GM10248 (cell line): ENCODE measurements at regions not wholly inside any gene's neighbourhood (a gene's known extent, or its start where the extent isn't known, plus 50 kb on each side); places are given as distances from the start of the nearest gene placed in this dataset.
"Not testable (repeated sequence)": the region's sequence is repeated elsewhere in the genome, so short reads cannot be mapped to it uniquely, and the experiment has no call there.

Experiments used
- CTCF ChIA-PET: fragments of 300-600 bp; sonication (Branson Sonifier 250); formaldehyde crosslinking; extraction: SDS; loops from one replicate; lab custom pipeline; 2021; ENCODE audit warnings: antibody characterized with exemption; lab: Yijun Ruan, JAX
- POLR2A ChIA-PET: fragments of 350-650 bp; sonication (Branson Sonifier 250); formaldehyde crosslinking; extraction: SDS; loops from one replicate; lab custom pipeline; 2020; ENCODE audit warnings: antibody characterized with exemption; lab: Yijun Ruan, JAX
- DNase-seq: peaks from one replicate; pipeline ENCODE4 v3.0.0; 2012; ENCODE audit errors: extremely low spot score
- CTCF ChIP-seq: IDR thresholded peaks from 2 replicates; pipeline ENCODE4 v1.5.1; 2012; ENCODE audit warnings: mild to moderate bottlenecking, low read depth; ENCODE audit errors: extremely low read depth, missing control alignments, control extremely low read depth

DNA sequence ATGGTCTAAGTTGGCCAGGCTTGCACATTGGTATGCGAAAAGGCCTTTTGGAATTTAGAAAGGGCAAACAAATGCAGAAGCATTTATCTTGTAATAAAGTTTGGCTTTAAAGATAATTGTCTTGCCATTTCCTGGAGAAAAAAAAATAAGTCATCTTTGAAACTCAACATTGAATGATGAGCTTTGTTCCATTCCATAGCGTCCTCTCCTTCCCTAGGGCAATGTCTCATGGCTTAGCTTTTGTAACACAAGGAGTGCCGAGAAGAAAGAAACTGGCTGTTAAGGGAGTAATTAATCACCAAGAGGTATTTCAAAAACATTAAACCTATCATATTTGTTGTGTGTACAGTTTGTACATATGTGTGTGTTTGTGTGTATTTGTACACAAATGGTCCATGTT is 372.3 kb downstream of the NPIPA8 start:
- DNase-seq: no peak
- POLR2A ChIA-PET: no interaction called here
- CTCF ChIA-PET: no interaction called here
- TF ChIP-seq CTCF: no peak

DNA sequence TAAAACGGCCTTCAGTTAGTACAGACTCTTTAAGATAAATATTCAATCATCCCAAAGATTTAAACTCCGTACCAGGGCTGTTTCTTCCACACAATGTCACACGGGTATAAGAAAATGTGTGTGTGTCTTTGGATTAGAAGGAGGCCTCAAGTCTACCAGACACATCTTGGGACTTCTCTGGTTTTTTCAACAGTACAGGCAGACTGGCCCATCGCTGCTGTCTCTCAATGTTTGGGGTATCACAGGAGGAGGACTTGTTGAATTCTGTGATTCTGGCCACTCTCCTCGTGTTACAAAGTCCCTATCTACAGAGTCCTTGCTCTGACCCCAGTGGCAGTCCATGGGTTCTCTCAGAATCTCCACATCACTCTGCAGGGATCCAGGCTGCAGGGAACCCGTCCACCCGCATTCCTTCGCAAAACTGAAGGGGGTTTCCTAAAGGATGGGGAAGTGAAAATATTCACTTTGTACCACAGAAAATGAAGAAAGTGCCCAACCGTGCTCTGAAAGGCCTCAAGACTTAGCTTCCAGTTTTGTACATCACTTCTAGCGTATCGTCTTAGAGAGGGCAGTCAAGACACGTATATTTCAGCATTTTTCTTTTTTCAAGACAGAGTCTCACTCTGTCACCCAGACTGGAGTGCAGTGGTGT is 373.2 kb downstream of the NPIPA8 start:
- CTCF ChIA-PET: no interaction called here
- no peak for DNase-seq
- TF ChIP-seq CTCF: no peak
- POLR2A ChIA-PET: no interaction called here

DNA sequence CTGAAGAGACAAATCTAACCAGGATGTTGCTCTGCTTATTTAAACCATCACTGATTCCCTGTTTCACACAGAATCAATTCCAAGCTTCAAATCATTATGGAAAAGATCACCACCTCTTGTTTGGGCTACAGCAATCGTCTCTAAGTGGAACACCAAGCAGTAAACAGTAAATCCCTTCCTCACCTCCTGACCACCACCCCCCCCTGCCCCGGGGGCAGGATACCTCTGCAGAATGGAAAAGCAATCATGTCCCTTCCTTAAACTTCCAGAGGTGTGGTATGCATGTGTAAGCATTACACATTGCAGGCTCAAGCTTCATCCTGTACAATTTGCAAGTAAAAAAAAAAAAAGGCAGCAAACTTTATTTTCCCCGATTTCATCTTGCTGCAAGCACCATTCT is 373.8 kb downstream of the NPIPA8 start:
- ChIA-PET POLR2A (no interaction called here), CTCF (no interaction called here)
- DNase-seq: no peak
- TF ChIP-seq CTCF: no peak

DNA sequence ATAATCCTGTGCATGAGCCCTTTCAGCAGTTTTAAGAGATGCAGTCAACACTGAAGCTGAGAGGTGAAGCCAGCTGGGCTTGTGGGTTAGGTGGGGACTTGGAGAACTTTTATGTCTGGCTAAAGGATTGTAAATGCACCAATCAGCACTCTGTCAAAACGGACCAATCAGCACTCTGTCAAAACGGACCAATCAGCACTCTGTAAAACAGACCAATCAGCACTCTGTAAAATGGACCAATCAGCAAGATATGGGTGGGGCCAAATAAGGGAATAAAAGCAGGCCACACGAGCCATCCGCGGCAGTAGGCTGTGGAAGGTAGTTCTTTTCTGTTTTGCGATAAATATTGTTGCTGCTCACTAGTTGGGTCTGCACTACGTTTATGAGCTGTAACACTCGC is 374.7 kb downstream of the NPIPA8 start:
- DNase-seq, POLR2A ChIA-PET, CTCF ChIA-PET: not testable (repeated sequence)

GRCh38 chr16:17951378-17951777 is 385.2 kb downstream of the NPIPA8 start:
- DNase-seq: no peak
- ChIA-PET POLR2A (no interaction called here), CTCF (no interaction called here)
- no peak for TF ChIP-seq CTCF

- CTCF ChIA-PET: interaction anchor here (0.9 to 1.5 kb wide), 2 partner anchors 10 to 22 kb away, joined by 3 to 4 read pairs; no protein-coding TSS in a partner anchor
- POLR2A ChIA-PET: no interaction called here
- no peak for TF ChIP-seq CTCF
- DNase-seq: no peak
Measured at GRCh38 chr16:17949982-17950250, 386.6 kb downstream of the NPIPA8 start.

DNA sequence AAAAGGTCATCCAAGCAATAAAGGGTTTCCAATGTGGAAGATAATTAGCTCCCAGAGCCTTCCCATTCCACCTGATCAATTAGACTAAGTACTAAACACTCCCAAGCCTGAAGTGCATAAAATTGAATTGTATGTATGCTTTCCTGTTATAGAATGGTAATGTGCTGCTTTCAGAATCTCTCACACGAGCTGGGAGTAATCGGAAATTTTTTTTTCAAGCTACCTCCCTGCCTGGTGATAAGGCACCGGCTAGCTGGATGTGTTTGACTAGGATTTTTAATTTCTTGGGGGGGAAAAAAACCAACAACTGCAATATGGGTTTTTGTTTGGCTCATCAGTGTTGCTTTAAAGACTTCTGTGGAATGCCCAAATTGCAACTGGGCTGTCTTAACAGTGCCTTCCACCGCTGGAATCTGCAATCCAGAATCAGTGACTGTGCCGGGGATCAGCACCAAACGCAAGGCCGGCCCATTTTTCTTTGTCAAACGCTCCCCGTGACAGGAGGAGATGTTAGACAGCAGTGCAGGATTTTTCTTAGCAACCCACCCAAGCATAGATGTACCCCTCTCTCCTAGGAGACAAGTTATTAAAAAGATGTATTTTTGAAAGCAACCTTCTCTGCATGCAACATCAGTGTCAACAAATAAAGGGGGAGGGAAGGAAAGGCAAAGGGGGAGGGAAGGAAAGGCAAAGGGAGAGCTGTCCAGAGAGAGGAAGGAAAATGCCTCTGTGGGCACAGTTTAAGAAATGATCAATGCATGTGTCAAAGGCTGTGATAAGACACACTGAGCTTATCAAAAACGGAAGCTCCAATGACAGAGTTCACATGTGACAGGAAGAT is 387.2 kb downstream of the NPIPA8 start:
- CTCF ChIA-PET: interaction anchor here (0.9 to 1.5 kb wide), 2 partner anchors 10 to 21 kb away, joined by 3 to 4 read pairs; no protein-coding TSS in a partner anchor
- DNase-seq: no peak
- POLR2A ChIA-PET: no interaction called here
- TF ChIP-seq CTCF: no peak
